Activated CD4-positive, alpha-beta T cell treated with anti-CD3 and anti-CD28 coated beads, Interleukin-2, amount 10 ng/mL, durations not matched to agents 7 days and 5 days (primary cell): ENCODE measurements at regions not wholly inside any gene's neighbourhood (a gene's known extent, or its start where the extent isn't known, plus 50 kb on each side); places are given as distances from the start of the nearest gene placed in this dataset.

ENCODE experiments used
- CTCF ChIA-PET: fragments of 350-600 bp; sonication (Branson Sonifier 250); formaldehyde crosslinking; loops from one replicate; lab custom pipeline; 2021; ENCODE audit warnings: antibody characterized with exemption; lab: Charles Lee
- POLR2A ChIA-PET: fragments of 350-600 bp; sonication (Branson Sonifier 250); formaldehyde crosslinking; loops from one replicate; lab custom pipeline; 2021; ENCODE audit warnings: antibody characterized with exemption; lab: Charles Lee
- DNase-seq: peaks from one replicate; pipeline ENCODE4 v3.0.0-alpha.2; 2020
- H3K27ac Mint-ChIP-seq: one replicate; pipeline ENCODE4 v1.8.0; 2021; ENCODE audit warnings: mild to moderate bottlenecking, moderate library complexity, mixed read lengths
- H3K27me3 Mint-ChIP-seq: one replicate; pipeline ENCODE4 v1.8.0; 2021; ENCODE audit warnings: mixed read lengths
- H3K36me3 Mint-ChIP-seq: one replicate; pipeline ENCODE4 v1.8.0; 2021; ENCODE audit warnings: low read depth, mixed read lengths
- H3K4me1 Mint-ChIP-seq: one replicate; pipeline ENCODE4 v1.8.0; 2021; ENCODE audit warnings: mixed read lengths
- H3K4me3 Mint-ChIP-seq: one replicate; pipeline ENCODE4 v1.8.0; 2021; ENCODE audit warnings: mild to moderate bottlenecking, moderate library complexity, mixed read lengths
- H3K9me3 Mint-ChIP-seq: one replicate; pipeline ENCODE4 v1.8.0; 2021; ENCODE audit warnings: mixed read lengths

GRCh38 chr5:160175438-160176218 is 53.7 kb upstream of the FABP6 start:
- Mint-ChIP-seq H3K27ac (no peak overlapping the region), H3K4me1 (no peaks in the 10 kb centered on the region), H3K4me3 (no peak overlapping the region), H3K36me3 (no peaks in the 10 kb centered on the region), H3K27me3 (no peaks in the 10 kb centered on the region), H3K9me3 (no peaks in the 10 kb centered on the region)
- CTCF ChIA-PET = interaction anchor here (1.4 to 1.5 kb wide), 2 partner anchors 10 to 19 kb away, joined by 4 read pairs; no protein-coding TSS in a partner anchor
- POLR2A ChIA-PET = no interaction called here
- DNase-seq = no peak

- no peak for DNase-seq
- H3K27ac Mint-ChIP-seq = no peak overlapping the region
- ChIA-PET CTCF (interaction anchor here (0.7 to 1.5 kb wide), 3 partner anchors 20 to 166 kb away, joined by 3 to 4 read pairs (median 4); no protein-coding TSS in a partner anchor), POLR2A (no interaction called here)
- no peaks in the 10 kb centered on the region for H3K9me3 Mint-ChIP-seq
- no peaks in the 10 kb centered on the region for H3K36me3 Mint-ChIP-seq
- H3K27me3 Mint-ChIP-seq = no peaks in the 10 kb centered on the region
- no peak overlapping the region for H3K4me3 Mint-ChIP-seq
- no peaks in the 10 kb centered on the region for H3K4me1 Mint-ChIP-seq
Measured at GRCh38 chr5:160174780-160175437, 54.4 kb upstream of the FABP6 start.

GRCh38 chr5:160174290-160174689 is 55.0 kb upstream of the FABP6 start:
- no peaks in the 10 kb centered on the region for H3K36me3 Mint-ChIP-seq
- no peak for DNase-seq
- POLR2A ChIA-PET = no interaction called here
- H3K9me3 Mint-ChIP-seq = no peaks in the 10 kb centered on the region
- H3K27me3 Mint-ChIP-seq = no peaks in the 10 kb centered on the region
- CTCF ChIA-PET = interaction anchor here (0.7 to 0.8 kb wide), 2 partner anchors 148 to 167 kb away, joined by 3 to 4 read pairs; no protein-coding TSS in a partner anchor
- no peak overlapping the region for H3K27ac Mint-ChIP-seq
- no peaks in the 10 kb centered on the region for H3K4me1 Mint-ChIP-seq
- no peak overlapping the region for H3K4me3 Mint-ChIP-seq

GRCh38 chr5:160171666-160172065 is 52.4 kb upstream of the PWWP2A start:
- DNase-seq = no peak
- CTCF ChIA-PET = no interaction called here
- H3K27ac Mint-ChIP-seq = no peak overlapping the region
- POLR2A ChIA-PET = no interaction called here
- H3K9me3 Mint-ChIP-seq = no peaks in the 10 kb centered on the region
- H3K36me3 Mint-ChIP-seq = no peaks in the 10 kb centered on the region
- H3K4me1 Mint-ChIP-seq = no peaks in the 10 kb centered on the region
- no peak overlapping the region for H3K4me3 Mint-ChIP-seq
- H3K27me3 Mint-ChIP-seq = no peaks in the 10 kb centered on the region

- H3K4me1 Mint-ChIP-seq = no peaks in the 10 kb centered on the region
- H3K9me3 Mint-ChIP-seq = no peaks in the 10 kb centered on the region
- H3K4me3 Mint-ChIP-seq = no peak overlapping the region
- DNase-seq = no peak
- no peak overlapping the region for H3K27ac Mint-ChIP-seq
- no peaks in the 10 kb centered on the region for H3K27me3 Mint-ChIP-seq
- ChIA-PET POLR2A (no interaction called here), CTCF (no interaction called here)
- no peaks in the 10 kb centered on the region for H3K36me3 Mint-ChIP-seq
Measured at GRCh38 chr5:160169326-160169725, 50.1 kb upstream of the PWWP2A start.
